M059J (cell line): ENCODE measurements at regions not wholly inside any gene's neighbourhood (a gene's known extent, or its start where the extent isn't known, plus 50 kb on each side); places are given as distances from the start of the nearest gene placed in this dataset.
A peak's percentile ranks its signal among the peaks of the same experiment; 100 is the strongest.

ENCODE experiments used
- DNase-seq: peaks from one replicate; pipeline ENCODE4 v3.0.0-alpha.2; 2012; ENCODE audit warnings: low read depth

DNA sequence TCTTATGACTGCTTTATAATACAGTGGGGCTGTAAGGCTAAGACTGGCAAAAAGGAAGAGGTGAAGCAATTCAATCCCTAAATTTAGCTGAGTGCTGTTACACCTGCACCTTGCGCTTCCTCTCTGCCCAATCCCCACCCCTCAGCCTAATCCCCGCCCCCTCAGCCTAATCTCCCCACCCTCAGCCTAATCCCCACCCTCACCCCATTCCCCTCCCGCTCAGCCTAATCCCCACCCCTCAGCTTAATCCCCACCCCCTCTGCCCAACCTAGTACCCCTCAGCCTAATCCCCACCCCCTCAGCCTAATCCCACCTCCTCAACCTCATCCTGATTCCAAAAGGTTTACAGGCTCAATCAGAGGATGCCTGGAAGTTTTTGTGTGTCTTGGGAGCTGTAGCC, 155.5 kb downstream of the PMP22 start:
- DNase-seq, result no peak

DNA sequence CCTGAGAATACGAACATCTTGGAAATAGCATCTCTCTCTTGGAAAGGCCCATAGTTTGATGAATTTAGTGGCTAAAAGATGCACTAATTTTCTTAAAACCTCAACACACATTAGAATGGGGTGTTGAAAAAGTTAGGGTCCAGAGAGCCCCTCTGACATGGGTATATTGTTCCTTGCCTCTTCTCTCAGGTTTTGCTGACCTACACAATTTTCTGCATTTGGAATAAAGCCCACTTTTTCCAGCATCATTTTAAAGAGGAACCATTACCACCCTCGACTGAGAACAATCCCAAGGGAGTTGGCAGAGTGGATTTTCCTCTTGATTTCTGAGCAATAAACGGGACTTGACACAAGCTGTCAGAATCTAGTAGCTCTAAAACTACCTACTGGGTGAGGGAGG, 156.1 kb downstream of the PMP22 start:
- no peak for DNase-seq

GRCh38 chr17:15106540-15106939, 158.6 kb downstream of the PMP22 start:
- peak; percentile 47 for DNase-seq

DNA sequence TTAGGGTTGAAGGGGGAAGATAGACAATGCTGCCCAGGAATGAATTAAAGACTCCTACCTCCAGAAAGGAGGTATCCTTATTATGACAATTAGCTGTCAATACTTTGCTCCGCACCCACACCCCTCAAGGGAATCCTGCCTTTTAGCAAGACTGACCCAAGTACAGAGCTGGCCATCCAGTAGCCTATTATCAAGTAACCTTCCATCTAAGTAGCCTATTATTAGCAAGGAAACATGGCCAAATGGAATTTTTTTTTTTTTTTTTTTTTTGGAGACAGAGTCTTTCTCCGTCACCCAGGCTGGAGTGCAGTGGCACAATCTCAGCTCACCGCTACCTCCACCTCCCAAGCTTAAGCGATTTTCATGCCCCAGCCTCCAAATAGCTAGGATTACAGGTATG, 161.3 kb downstream of the PMP22 start:
- DNase-seq, result no peak

- DNase-seq, result no peak
Observed at GRCh38 chr17:15101175-15101574, 164.0 kb downstream of the PMP22 start.

DNA sequence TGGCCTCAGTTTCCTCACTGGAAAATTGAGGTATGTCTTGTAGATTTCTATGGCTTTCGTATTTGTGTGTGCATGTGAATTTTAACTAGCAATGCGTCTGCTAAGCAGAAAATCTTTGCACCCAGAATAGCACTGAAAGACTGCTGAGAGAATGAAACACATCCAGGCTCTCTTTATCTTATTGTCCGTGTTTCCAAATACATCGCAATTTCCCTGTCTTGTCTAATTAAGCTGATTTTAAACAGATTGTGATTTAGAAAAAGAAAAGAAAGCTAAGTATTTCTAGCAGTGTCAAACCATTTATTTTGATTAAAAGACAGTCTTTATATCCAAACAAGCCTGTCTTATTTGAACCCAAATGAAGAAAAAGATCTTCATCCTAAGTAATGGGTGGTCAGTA, 168.6 kb downstream of the PMP22 start:
- DNase-seq, result no peak

- DNase-seq, result no peak
Observed at GRCh38 chr17:15095935-15096334, 169.2 kb downstream of the PMP22 start.

- peak; percentile 14 for DNase-seq
Observed at GRCh38 chr17:15092762-15093161, 172.4 kb downstream of the PMP22 start.

DNA sequence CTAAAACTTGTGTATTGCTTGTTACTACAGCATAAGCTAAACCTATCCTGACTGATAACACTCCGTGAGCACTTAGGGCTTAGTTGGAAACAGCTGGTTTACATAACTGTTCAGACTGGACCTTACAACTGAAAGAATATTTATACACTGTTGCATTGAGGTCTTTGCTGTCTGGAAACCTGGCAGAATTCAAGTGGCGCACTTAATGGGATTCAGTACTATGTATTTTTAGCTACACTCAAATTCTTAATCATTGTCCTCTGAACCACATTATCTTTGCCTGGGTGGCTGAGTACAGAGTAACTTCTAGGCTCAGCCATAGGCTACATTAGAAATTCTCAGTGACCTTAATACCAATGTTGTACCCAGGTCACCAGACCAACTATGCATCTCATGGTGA, 172.9 kb downstream of the PMP22 start:
- no peak for DNase-seq

- peak; percentile 17 for DNase-seq
Observed at GRCh38 chr17:15091825-15092224, 173.3 kb downstream of the PMP22 start.

- DNase-seq, result no peak
Observed at GRCh38 chr17:15090533-15090932, 174.6 kb downstream of the PMP22 start.

DNA sequence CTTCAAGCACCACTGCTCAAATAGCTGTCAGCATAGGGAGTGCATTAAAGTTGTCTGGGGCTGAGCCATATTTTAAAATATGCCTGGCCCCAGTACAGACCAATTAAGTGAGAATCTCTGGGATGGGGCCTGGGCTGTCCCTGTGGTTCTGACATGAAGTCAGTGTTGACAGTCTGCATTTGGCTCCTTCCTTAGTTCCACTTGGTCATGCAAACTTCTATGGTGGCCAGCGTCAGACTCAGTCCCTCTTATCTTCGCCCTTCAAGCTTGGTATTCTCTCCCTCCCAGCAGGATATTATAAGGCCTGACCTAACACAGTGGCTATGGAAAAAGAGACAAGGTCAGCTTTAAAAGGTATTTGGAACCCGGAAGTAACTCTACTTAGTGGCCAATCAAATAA, 177.2 kb downstream of the PMP22 start:
- DNase-seq, result no peak

- no peak for DNase-seq
Observed at GRCh38 chr17:15086776-15087295, 178.3 kb downstream of the PMP22 start.

GRCh38 chr17:15085890-15086677, 179.0 kb downstream of the PMP22 start:
- no peak for DNase-seq

DNA sequence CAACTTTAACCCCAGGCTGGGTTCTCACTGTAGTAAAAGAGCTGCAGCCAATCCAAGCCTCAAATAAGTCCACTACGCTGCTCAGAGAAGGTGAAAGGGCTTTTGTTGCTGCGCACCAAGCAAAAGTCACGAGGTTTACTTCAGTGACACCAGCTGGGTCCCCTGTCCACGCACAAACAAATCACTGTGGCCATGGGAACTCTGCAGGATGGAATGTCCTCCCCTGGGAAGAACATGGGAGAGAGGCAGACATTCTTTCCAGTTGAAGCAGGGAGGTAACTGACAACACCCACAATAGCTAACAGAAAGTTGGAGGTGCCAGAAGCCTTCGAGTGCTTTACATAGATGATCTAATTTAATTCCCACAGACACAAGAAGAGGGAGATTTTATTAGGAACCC, 181.9 kb downstream of the PMP22 start:
- no peak for DNase-seq

DNA sequence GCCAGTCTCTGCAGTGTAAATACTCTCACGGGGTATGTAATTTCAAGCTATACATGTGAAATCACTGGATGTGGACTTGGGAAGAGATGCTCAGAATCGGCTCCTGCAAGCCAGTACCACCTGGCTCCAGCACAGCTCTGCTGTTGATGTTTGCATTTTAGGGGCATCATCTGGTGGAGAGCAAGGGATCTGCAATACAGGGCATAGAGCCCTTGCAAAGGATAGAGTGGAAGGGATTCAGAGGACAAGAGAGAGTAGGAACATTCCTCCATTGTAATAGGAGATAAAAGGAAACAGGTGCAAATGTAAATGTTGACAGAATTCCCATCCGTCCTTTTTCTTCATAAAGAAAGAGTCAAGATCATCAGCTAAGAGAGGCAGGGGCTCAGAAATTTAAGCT, 184.1 kb downstream of the PMP22 start:
- DNase-seq, result no peak

DNA sequence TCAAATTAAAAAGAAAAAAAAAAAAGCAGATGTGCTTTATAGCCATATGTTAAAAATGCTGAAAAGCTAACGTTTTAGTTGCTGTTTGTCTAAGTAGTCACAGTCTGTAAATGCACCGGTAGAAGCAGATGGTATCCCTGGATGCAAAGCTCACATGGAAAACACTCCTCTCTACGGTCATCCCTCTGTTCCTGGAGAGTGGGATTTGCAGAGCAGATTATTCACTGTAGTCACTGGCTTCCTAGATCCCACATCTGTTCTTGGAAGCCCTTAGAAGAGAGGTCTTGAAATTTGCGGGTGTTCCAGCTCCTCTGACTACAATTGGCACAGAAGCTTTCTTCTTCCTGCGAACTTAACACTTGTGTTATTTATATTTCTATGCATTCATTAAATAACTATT, 186.6 kb downstream of the PMP22 start:
- no peak for DNase-seq

- no peak for DNase-seq
Observed at GRCh38 chr17:15076991-15077663, 188.0 kb downstream of the PMP22 start.

DNA sequence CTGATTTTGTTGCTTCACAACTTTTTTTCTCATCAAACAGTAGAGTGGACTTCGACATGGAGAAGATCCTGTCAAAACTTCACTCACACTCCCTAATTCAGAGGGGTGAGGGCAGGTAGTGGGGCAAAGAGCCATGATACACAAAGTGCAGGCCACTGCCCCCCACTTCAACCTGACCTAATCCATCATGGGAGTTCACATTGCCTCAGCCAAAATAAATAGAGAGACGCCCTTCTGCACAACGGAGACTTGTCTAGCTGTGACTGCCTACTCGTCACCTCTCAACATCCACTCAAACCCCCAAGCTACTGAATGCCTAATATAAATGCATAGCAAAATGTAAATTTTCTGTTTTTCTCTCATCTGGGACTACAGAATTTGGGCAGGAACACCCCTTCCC, 213.2 kb downstream of the PMP22 start:
- no peak for DNase-seq

DNA sequence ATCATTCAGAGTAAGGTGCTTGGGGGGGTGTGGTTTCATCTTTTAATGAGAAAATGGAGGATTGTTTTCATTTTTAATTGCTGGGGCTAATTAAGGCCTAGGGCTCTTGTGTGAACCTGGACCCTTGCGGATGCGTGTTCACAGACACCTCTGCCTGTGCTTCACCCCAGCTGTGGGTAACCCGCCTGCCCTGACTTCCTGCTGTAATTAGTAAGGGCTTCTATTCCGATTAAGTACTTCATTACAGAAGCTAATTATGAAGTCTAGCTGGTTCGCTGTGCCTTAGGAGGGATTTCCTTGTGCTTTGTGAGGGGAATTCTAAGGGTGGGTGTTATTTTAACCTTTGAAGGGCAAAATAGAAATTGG, 215.3 kb downstream of the PMP22 start:
- DNase-seq, result no peak

DNA sequence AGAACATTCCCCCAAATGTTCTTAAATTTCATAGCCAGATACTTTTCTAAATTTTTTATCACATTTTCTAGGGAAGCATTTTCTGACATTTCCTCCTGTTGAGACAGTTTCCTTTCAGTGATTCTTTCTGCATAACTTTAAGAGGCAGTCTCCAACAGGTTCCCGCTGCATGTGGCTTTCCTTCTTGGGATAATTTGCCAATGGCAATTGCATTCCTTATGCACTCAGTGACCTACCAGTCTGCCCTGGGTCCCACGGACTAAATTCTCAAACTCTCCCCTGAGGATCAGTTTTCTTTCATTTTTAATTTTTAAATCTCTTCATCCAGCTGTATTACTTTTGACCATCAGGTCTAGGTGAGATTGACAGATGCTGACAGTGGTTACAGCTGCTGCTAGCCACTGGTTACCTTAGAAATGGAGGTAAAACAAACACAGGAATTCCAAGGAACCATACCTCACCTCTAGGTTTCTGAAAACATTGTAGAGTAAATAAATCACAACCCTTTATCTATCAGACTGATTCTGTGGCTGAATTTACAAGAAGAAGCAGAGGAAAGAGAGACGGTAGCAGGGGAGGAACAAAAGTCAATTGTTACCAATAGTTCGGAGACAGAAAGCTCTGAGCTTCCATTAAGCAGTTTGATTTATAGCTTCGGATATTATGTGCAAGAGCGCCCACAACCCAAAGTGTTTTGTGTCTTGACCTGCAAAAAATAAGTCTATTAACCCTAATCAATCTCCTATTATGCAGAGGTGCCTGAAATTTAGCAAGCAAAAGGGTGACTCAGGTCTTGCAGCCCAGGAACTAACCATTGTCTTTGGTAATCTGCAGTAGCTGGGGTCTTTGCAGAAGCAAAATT, 216.0 kb downstream of the PMP22 start:
- DNase-seq, result no peak

DNA sequence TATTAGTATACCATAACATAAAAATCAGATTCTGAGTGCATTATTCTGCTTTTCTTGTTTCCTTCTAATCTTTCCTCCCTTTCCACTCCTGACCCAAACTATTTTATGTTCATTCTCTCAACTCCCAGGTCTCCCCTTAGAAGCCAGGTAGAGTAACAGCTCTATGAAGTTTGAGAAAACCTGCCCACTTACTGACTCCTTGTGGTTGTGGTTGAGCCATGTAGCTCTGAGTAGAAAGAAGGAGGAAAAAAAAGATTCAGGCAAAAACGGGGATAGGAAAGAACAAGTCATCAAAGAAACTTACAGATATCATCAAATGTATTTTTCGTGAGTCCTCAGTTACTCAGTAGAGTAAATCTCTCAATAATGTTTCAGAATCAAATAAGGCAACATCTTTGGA, 216.7 kb downstream of the PMP22 start:
- DNase-seq, result no peak
